T-helper 2 cell treated with Interferon-gamma antibody and Interleukin-4, amounts not matched to agents 5 μg/mL and 100 μg/mL, for 36 hours (primary cell): ENCODE measurements at regions not wholly inside any gene's neighbourhood (a gene's known extent, or its start where the extent isn't known, plus 50 kb on each side); places are given as distances from the start of the nearest gene placed in this dataset.
A peak's percentile ranks its signal among the peaks of the same experiment; 100 is the strongest.

Source experiments
- DNase-seq: peaks from one replicate; pipeline ENCODE4 v3.0.0; 2021; ENCODE audit warnings: low spot score
- H3K27ac Mint-ChIP-seq: one replicate; pipeline ENCODE4 v1.8.0; 2021; ENCODE audit warnings: mild to moderate bottlenecking, mixed read lengths
- H3K27me3 Mint-ChIP-seq: one replicate; pipeline ENCODE4 v1.8.0; 2021; ENCODE audit warnings: low read depth, mixed read lengths
- H3K36me3 Mint-ChIP-seq: one replicate; pipeline ENCODE4 v1.8.0; 2021; ENCODE audit warnings: low read depth, mixed read lengths
- H3K4me1 Mint-ChIP-seq: one replicate; pipeline ENCODE4 v1.8.0; 2021; ENCODE audit warnings: low read depth, mixed read lengths
- H3K4me3 Mint-ChIP-seq: one replicate; pipeline ENCODE4 v1.8.0; 2022; ENCODE audit warnings: mild to moderate bottlenecking, moderate library complexity, mixed read lengths
- H3K9me3 Mint-ChIP-seq: one replicate; pipeline ENCODE4 v1.8.0; 2021; ENCODE audit warnings: mixed read lengths

DNA sequence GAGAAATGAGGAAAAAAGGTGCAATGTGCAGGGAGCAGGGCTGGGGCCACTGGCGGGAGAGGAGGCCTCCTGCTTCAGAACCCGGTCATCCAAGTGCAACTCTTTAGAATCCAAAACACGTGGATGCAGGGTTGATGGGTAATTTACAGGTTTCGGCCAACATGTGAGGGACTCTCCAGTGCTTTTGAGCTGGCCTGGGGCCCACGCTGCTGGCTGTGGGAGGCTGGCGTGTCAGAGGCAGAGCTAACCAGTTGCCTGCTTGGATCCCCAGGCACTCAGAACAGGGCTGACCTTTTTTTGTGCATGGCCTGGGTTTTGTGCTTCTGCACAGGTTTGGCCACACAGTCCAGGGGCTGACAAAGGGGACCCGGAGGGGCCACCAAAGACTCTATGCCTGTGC is 61.6 kb downstream of the GADD45G start:
- Mint-ChIP-seq H3K27ac (no peak overlapping the region), H3K4me3 (no peak overlapping the region), H3K4me1 (peaks cover 9% of the 10 kb centered on the region), H3K27me3 (peaks cover 8% of the 10 kb centered on the region), H3K9me3 (peaks cover 3% of the 10 kb centered on the region), H3K36me3 (peaks cover 2% of the 10 kb centered on the region)
- no peak for DNase-seq

DNA sequence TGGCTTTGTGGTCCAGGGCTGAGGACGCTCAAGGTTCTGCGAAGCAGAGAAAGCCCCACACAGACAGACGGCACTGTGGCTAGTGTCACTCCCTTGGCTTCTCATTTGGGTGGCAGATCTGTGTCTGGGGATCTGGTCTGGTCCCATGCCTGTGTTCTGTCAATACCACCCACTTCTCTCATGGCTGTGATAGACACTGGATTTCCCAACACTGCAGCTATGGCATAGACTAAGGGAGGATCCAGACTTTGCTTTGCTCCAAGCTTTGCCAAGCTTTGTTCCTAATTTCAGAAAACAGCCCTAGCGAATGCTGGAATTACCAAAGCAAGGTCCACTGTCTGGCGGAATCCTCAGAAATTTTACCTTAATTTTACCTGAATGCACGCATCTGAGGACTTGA is 62.1 kb downstream of the GADD45G start:
- Mint-ChIP-seq H3K4me1 (peaks cover 9% of the 10 kb centered on the region), H3K27me3 (peaks cover 8% of the 10 kb centered on the region), H3K9me3 (peaks cover 9% of the 10 kb centered on the region), H3K4me3 (no peak overlapping the region), H3K36me3 (peaks cover 3% of the 10 kb centered on the region), H3K27ac (no peak overlapping the region)
- no peak for DNase-seq

DNA sequence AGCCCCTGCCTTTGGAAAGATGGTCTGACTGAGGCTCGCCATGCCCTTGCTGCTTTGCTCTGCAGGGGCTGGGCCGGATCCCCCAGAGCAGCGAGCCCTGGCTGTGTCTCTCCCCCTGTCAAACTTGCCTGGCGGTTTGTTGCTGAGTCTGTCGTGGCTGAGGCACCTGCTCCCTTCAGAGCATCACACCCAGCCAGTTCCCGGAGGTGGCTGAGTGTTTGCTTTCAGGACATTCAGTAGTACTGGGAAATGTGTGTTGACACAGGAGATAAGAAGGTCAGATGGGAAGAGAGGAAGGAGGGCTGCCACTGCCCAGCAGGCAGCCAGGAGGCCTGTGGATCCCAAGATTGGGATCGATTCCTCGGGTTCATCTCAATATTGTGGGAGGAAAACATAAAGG is 62.9 kb downstream of the GADD45G start:
- Mint-ChIP-seq H3K36me3 (peaks cover 3% of the 10 kb centered on the region), H3K4me3 (no peak overlapping the region), H3K27ac (no peak overlapping the region), H3K4me1 (peaks cover 9% of the 10 kb centered on the region), H3K27me3 (peaks cover 6% of the 10 kb centered on the region), H3K9me3 (peaks cover 9% of the 10 kb centered on the region)
- DNase-seq = no peak

DNA sequence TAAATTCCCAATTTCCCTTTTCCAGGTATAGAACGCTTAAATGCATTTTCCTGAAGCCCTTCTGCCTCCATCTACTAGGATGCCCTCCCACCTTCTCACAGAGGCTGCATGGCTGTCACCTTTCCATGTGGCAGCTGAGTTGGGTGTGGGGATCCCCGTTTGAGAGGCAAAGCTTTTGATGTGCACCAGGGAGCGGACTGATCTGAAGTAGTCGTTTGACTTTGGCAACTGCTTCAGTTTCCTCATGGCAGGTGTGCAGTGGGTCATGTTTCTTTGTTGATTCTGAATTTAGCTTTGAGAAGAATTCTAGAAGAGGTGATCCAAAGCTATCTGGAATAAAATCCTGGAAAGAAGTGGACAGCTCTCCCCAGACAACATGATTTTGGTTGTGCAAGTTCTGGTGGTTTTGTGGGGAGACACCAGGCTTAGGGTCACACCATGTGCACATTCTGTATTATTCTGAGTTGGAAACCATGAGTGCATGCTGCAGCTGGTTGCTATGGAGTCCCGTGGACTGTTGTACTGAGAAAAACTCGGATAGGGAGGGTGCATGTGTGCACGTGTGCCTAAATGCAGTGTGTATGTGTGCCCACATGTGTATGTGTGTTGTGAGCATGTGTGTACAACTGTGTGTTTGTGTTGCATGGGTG is 63.5 kb downstream of the GADD45G start:
- H3K9me3 Mint-ChIP-seq = peaks cover 9% of the 10 kb centered on the region
- H3K4me1 Mint-ChIP-seq = peaks cover 7% of the 10 kb centered on the region
- H3K36me3 Mint-ChIP-seq = peaks cover 3% of the 10 kb centered on the region
- H3K27me3 Mint-ChIP-seq = peaks cover 6% of the 10 kb centered on the region
- no peak for DNase-seq
- H3K4me3 Mint-ChIP-seq = no peak overlapping the region
- no peak overlapping the region for H3K27ac Mint-ChIP-seq

DNA sequence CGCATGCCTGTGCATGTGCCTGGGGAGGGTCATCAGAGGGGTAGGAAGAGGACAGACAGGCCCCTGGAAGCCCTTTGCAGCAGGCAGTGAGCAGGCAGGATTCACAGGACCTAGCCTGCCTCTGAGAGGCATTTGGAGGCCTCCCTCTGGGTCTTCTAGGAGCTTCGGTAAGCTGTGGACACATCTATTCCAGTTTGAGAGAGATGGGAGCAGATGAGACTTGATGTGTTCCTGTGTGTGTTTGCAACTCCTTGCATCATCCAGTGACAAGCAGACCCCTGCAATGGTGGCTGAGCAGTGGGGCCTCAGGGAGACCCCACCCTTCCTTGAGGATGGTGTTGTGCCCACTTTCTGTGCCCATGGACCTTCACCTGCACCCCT is 64.0 kb downstream of the GADD45G start:
- Mint-ChIP-seq H3K27me3 (peaks cover 6% of the 10 kb centered on the region), H3K36me3 (peaks cover 3% of the 10 kb centered on the region), H3K4me3 (no peak overlapping the region), H3K4me1 (peaks cover 4% of the 10 kb centered on the region), H3K9me3 (peaks cover 9% of the 10 kb centered on the region), H3K27ac (no peak overlapping the region)
- DNase-seq = no peak

DNA sequence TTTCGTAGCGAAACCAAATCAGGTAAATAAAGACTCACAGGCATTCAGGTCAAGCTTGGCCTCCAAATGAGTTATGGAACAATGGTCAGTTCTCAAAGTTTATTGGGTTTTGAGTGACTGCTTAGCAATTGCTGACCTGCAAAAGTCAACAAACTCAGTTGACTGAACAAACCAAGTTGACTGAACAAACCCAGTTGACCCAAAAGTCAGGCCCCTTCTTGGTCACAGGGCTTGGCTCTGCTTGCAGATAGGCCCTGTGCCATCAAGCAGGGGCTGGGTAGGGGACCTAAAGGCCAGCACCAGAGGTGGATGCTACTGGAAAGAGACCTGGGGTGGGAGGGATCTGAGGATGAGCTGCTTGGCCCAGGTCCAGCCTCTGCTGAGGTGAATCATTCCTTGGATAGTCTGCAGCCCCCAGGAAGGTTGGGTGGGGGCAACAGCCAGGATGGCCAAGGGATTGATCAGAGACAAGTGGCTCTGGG is 64.6 kb downstream of the GADD45G start:
- Mint-ChIP-seq H3K27ac (no peak overlapping the region), H3K4me3 (no peak overlapping the region), H3K36me3 (peaks cover 3% of the 10 kb centered on the region), H3K4me1 (peaks cover 4% of the 10 kb centered on the region), H3K9me3 (peaks cover 9% of the 10 kb centered on the region), H3K27me3 (peaks cover 6% of the 10 kb centered on the region)
- DNase-seq = no peak

DNA sequence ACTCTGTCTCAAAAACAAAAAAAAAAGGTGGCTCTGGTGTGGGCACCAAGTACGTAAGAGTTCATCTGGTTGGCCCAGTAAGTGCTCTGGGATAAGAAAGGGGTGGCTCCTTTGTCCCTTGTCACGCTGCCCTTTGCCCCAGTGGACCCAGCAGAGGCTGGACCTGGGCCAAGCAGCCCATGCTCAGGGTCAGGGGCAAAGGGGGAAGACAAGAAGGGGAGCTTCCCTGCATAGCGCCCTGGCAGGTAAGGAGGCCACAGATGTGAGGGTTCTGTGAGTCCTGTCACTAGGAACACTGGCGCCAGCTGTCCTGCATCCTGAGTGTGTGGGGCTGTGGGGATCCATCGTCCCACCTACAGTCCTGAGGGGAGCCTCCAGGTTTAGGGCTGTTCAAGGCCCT is 65.3 kb downstream of the GADD45G start:
- Mint-ChIP-seq H3K4me3 (no peak overlapping the region), H3K27me3 (peaks cover 3% of the 10 kb centered on the region), H3K4me1 (peaks cover 4% of the 10 kb centered on the region), H3K27ac (no peak overlapping the region), H3K36me3 (peaks cover 3% of the 10 kb centered on the region), H3K9me3 (peaks cover 9% of the 10 kb centered on the region)
- DNase-seq = no peak

DNA sequence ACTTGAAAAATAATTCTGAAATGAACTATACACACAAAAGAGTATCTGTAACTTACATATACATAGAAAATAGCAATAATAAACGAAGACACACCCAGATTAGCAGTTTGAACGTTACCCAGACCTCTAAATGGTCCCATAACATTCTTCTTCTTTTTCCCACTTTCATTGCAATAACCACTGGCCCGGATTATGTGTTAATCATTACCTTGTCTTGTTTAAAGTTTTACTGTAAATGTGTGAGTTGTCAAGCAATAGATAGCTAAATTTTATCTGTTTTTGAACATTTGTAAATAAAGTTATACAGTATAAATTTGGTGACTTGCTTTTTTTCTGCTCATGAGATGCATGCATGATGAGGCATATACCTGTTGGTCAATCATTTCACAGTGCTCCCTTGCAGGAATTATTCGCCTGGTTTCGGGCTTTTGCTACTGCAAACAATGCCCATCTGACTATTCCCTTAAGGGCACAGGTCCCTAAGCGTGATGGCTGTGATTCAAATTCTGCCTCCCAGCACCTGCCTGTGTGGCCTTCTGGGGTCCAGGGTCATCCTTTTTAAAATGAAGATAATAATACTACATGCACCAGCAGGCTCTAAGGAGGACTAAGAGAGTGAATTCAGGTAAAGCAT is 66.1 kb downstream of the GADD45G start:
- Mint-ChIP-seq H3K36me3 (peaks cover 3% of the 10 kb centered on the region), H3K27me3 (peaks cover 3% of the 10 kb centered on the region), H3K9me3 (peaks cover 9% of the 10 kb centered on the region), H3K4me3 (no peak overlapping the region), H3K27ac (peak overlapping the region; percentile 35), H3K4me1 (peaks cover 4% of the 10 kb centered on the region)
- DNase-seq = no peak

DNA sequence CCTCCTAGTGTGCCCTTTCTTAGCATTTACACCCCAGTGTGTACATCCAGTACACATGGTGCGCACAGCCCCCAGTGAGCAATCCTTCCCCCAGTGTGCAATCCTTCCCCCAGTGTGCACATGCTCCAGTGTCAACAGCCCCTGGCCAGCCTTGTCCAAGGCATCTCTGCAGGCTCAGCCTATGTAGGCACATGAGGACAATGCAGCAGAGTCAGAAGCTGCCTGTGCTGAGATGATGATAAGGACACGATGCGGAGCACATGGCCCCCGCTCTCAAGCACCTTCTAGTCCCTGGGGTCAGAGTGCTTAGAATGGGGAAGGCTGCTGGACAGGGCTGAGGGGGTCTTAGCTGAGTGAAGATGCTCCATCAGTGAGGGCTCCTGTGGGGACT is 69.8 kb downstream of the GADD45G start:
- Mint-ChIP-seq H3K27ac (no peak overlapping the region), H3K4me1 (peaks cover 8% of the 10 kb centered on the region), H3K4me3 (no peak overlapping the region), H3K9me3 (peaks cover 9% of the 10 kb centered on the region), H3K27me3 (peaks cover 3% of the 10 kb centered on the region), H3K36me3 (peaks cover 3% of the 10 kb centered on the region)
- no peak for DNase-seq

DNA sequence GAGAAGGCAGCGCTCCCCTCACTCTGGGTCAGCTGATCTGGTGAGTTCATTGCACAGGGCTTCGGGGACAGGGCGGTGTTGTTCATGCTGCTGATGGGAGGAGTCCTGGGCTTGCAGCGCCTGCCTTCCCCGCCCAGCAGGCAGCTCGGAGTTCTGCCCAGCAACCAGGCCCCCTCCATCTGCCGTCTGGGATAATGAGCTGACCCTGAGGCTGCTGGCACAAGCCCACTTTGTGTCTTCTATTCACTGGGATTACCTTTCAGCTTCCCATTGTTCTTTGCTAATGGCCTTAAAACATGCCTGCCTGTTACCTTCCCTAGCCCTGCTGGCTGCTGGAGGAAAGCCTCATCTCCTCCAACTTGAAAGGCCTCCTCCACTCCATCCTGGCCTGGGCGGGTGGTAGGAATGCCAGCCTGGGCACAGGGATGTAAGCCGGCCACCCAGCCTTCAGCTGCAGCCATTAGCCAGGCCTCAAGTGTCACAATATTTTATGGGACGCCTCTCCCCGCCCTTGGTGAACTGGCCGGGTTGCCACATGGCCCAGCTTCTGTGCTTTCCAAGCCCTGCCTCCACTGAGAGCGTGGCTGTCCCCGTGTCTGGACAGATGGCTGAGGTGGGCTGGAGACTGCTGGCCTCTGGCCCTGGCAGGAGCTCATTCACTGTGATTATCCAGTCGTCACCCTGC is 70.4 kb downstream of the GADD45G start:
- Mint-ChIP-seq H3K27me3 (peaks cover 3% of the 10 kb centered on the region), H3K27ac (no peak overlapping the region), H3K4me1 (peaks cover 9% of the 10 kb centered on the region), H3K36me3 (peaks cover 3% of the 10 kb centered on the region), H3K9me3 (peaks cover 9% of the 10 kb centered on the region), H3K4me3 (no peak overlapping the region)
- DNase-seq = no peak

DNA sequence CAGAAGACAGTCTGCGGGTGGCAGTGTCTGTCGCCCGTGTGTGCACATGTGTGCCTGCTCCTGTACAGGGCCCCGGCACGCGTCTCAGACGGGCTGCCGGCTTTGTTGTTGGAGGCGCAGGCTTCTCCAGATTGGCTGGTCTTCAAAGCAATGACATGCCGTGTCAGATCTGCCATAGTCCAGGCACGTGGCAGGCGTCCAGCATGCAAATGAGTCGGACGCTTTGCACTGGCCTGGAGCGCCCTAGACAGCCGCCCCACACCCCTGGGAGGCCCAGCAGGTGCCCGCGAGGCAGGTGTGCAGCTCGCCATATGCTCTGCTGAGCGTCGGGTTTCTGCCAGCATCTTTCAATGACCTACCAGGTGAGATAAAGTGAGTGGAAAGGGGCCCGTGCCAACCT is 71.5 kb downstream of the GADD45G start:
- DNase-seq = no peak
- Mint-ChIP-seq H3K36me3 (peaks cover 2% of the 10 kb centered on the region), H3K4me1 (peaks cover 12% of the 10 kb centered on the region), H3K4me3 (no peak overlapping the region), H3K9me3 (peaks cover 7% of the 10 kb centered on the region), H3K27me3 (no peaks in the 10 kb centered on the region), H3K27ac (no peak overlapping the region)

DNA sequence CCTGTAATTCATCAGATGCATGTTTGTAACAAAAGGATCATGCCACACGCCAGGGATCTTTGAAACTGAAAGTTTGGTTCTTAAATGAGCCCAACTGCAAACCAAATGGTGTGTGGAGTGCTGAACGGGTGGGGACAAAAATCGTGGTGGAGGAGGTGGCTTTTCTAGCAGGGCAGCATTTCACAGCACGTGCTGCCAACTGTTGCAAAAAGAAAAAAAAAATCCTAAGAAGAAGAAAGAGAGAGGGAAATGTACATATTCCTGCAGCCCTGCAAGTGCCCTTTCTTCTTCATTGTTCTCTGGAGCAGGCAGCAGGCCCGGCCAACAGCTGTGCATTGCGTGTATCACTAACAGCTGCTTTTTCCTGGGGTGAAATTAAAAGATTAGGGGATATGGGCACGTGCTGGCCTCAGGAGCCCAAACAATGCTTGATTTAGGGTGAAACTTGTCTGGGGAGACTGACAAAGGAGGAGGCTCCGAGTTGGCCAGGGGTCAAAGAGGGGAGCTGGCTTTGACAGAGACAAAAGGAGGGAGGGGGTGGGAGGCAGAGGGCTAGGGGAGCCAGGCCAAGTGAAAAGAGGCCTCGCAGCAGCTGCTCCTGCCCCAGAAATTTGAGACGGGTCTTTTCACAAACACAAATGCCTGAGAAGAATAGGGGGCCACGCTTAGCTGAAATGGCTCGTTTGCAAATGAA is 73.0 kb downstream of the GADD45G start:
- no peak for DNase-seq
- Mint-ChIP-seq H3K27me3 (no peaks in the 10 kb centered on the region), H3K27ac (no peak overlapping the region)

DNA sequence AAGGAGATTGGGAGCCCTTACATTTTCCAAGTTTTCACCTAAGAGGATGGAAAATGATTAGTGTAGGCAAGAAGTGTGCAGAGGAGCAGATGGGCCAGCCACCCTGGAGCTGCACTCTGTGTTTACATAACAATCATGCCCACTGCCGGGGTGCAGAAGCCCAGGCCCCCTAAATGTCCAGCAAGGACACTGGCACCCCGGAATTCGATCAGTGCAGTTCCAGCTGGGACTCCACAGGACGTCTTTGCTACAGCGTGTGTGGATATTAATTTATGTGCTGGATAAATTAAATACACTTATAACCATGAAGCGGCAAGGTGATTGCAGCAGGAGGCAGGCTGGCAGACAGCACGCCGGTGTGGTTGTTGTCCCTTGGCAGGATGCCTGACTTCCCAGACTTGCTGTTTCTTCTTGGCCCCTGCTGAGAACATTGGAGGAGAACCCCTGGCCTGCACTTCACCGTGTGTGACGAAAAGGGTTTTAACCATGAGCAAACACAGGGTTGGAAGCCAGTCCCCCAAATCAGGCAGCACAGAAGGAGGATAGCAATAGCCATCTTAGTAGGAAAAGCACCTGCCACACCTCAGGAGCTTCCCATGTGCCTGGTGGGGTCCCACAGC is 73.7 kb downstream of the GADD45G start:
- Mint-ChIP-seq H3K9me3 (no peaks in the 10 kb centered on the region), H3K4me3 (no peak overlapping the region), H3K36me3 (no peaks in the 10 kb centered on the region), H3K27me3 (no peaks in the 10 kb centered on the region), H3K4me1 (peaks cover 12% of the 10 kb centered on the region), H3K27ac (no peak overlapping the region)
- DNase-seq = no peak

More for the DNA sequence above, 73.0 kb downstream of the GADD45G start:
- no peaks in the 10 kb centered on the region for H3K9me3 Mint-ChIP-seq
- H3K4me1 Mint-ChIP-seq = peaks cover 12% of the 10 kb centered on the region
- no peaks in the 10 kb centered on the region for H3K36me3 Mint-ChIP-seq
- no peak overlapping the region for H3K4me3 Mint-ChIP-seq
